ENCODE measurements at regions not wholly inside any gene's neighbourhood (a gene's known extent, or its start where the extent isn't known, plus 50 kb on each side); places are given as distances from the start of the nearest gene placed in this dataset.

DNA sequence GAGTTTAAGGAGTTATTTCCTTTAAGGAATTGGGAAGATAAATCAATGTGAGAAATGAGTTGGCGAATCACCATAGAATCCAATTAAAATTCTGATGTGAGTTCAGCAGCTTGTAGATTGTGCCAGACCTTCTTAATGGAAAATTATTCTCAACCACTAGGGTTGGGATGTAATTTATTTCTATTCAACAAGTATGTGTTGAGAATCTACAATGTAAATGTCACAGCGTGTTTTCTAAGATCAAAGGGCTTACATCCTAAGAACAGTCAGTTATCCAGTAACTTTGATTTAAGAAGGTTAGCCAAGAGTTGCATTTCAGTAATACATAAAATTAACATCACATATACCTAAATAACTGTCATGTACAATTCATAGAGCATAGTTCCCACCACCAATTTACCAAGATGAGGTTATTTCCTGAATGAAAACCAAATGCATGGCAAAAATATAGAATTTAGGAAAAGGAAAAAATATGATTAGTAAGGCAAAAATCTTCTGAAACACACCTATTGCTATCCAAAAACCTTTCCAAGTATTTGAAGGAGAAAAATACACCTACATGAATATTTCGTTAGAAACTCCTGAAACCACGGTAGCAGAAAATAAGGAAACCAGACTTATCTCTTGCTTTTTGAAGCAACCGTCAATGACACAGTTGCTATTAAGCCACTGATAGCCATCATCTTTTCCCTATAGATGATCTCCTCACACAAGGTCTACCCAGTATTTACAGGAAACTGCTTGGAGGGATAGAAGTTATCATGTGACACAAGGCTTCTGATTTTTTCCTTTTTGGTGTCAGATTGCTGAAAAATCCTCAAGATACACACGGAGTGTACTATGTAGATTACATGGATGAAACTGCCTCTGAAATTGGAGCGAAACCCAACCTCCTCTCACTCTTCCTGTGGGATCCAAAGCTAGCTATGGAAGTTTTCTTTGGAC is 259.4 kb upstream of the POGK start:
- Histone ChIP-seq H3K36me3 (no peaks in the 10 kb centered on the region), H3K4me1 (no peaks in the 10 kb centered on the region), H3K9me3 (no peaks in the 10 kb centered on the region), H3K27ac (no peak overlapping the region), H3K4me3 (no peak overlapping the region), H3K27me3 (peaks cover 0 to 3% (median 0%) of the 10 kb centered on the region in 3 donors)
- DNase-seq (no peak), ATAC-seq (no peak)
- in situ Hi-C loops (cut with MboI; ENCODE audit: low sequenced_read_pairs in 4 of 4), result no loop called here
- no peak for TF ChIP-seq POLR2A (IDR thresholded peaks at IDR 0.05)
- TF ChIP-seq, protein P1, sequence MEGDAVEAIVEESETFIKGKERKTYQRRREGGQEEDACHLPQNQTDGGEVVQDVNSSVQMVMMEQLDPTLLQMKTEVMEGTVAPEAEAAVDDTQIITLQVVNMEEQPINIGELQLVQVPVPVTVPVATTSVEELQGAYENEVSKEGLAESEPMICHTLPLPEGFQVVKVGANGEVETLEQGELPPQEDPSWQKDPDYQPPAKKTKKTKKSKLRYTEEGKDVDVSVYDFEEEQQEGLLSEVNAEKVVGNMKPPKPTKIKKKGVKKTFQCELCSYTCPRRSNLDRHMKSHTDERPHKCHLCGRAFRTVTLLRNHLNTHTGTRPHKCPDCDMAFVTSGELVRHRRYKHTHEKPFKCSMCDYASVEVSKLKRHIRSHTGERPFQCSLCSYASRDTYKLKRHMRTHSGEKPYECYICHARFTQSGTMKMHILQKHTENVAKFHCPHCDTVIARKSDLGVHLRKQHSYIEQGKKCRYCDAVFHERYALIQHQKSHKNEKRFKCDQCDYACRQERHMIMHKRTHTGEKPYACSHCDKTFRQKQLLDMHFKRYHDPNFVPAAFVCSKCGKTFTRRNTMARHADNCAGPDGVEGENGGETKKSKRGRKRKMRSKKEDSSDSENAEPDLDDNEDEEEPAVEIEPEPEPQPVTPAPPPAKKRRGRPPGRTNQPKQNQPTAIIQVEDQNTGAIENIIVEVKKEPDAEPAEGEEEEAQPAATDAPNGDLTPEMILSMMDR (IDR thresholded peaks at IDR 0.05 in 4 of 5, conservative IDR thresholded peaks at IDR 0.05 in 1 of 5), result no peak
- intact Hi-C loops (cut with DNase I; ENCODE audit: low total_unique reads), result no loop called here

DNA sequence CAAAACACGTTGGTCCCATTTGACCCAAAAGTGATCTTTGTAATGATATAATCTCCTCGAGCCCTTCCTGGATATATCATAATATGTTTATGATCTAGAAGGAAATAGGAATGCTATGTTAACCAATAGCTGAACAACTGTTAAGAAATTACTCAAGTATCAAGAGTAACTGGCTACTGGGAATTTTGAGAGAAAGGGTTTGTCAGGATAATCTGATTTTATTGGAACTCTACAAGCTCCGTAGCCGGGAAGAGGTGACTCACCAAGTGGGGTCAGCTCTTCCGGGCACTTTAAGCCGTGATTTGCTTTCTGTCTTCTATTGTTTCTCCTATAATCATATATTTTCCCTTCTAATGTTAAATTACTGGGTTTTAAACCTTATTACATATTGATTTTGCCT is 250.5 kb upstream of the POGK start:
- Histone ChIP-seq H3K9me3 (no peaks in the 10 kb centered on the region), H3K27ac (no peak overlapping the region), H3K4me1 (no peaks in the 10 kb centered on the region), H3K4me3 (no peak overlapping the region), H3K36me3 (no peaks in the 10 kb centered on the region), H3K27me3 (no peaks in the 10 kb centered on the region)
- in situ Hi-C loops (cut with MboI; ENCODE audit: low sequenced_read_pairs in 4 of 4), result no loop called here
- intact Hi-C loops (cut with DNase I; ENCODE audit: low total_unique reads), result no loop called here
- TF ChIP-seq POLR2A (IDR thresholded peaks at IDR 0.05), result no peak
- TF ChIP-seq, protein P1 (IDR thresholded peaks at IDR 0.05 in 4 of 5, conservative IDR thresholded peaks at IDR 0.05 in 1 of 5), result no peak
- ATAC-seq (no peak), DNase-seq (no peak)

- in situ Hi-C loops (cut with MboI; ENCODE audit: low sequenced_read_pairs in 4 of 4), result no loop called here
- no peak for ATAC-seq
- H3K27me3 ChIP-seq, result no peaks in the 10 kb centered on the region
- intact Hi-C loops (cut with DNase I; ENCODE audit: low total_unique reads), result no loop called here
- TF ChIP-seq, protein P1 (IDR thresholded peaks at IDR 0.05 in 4 of 5, conservative IDR thresholded peaks at IDR 0.05 in 1 of 5), result no peak
- TF ChIP-seq POLR2A (IDR thresholded peaks at IDR 0.05), result no peak
- DNase-seq, result no peak
- H3K27ac ChIP-seq, result no peak overlapping the region
- no peak overlapping the region for H3K4me3 ChIP-seq
- no peaks in the 10 kb centered on the region for H3K9me3 ChIP-seq
- H3K4me1 ChIP-seq, result no peaks in the 10 kb centered on the region
- H3K36me3 ChIP-seq, result no peaks in the 10 kb centered on the region
These were observed 249.1 kb upstream of the POGK start for GRCh38 chr1:166590161-166590560.

DNA sequence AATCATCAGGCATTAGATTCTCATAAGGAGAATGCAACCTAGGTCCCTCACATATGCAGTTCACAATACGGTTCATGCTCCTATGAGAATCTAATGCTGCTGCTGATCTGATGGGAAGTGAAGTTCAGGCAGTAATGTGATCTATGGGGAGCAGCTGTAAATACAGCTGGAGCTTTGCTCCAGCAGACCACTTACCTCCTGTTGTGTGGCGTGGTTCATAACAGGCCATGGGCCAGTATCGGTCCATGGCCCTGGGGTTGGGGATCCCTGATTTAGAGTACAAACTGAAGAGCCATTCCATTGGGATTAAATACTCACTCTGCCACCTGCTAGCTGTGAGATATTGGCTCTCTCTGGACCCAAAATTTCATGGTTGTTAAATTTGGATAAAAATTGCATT is 244.6 kb upstream of the POGK start:
- ATAC-seq (no peak), DNase-seq (no peak)
- H3K9me3 ChIP-seq, result no peaks in the 10 kb centered on the region
- H3K27me3 ChIP-seq, result no peaks in the 10 kb centered on the region
- no peak overlapping the region for H3K27ac ChIP-seq
- intact Hi-C loops (cut with DNase I; ENCODE audit: low total_unique reads) (no loop called here), in situ Hi-C loops (cut with MboI; ENCODE audit: low sequenced_read_pairs in 4 of 4) (no loop called here)
- TF ChIP-seq POLR2A (IDR thresholded peaks at IDR 0.05), result no peak
- TF ChIP-seq, protein P1 (IDR thresholded peaks at IDR 0.05 in 4 of 5, conservative IDR thresholded peaks at IDR 0.05 in 1 of 5), result no peak
- H3K36me3 ChIP-seq, result no peaks in the 10 kb centered on the region
- H3K4me1 ChIP-seq, result no peaks in the 10 kb centered on the region
- H3K4me3 ChIP-seq, result no peak overlapping the region

Measured in gastrocnemius medialis (tissue), 4 donors.